ENCODE measurements at regions not wholly inside any gene's neighbourhood (a gene's known extent, or its start where the extent isn't known, plus 50 kb on each side); places are given as distances from the start of the nearest gene placed in this dataset.

DNA sequence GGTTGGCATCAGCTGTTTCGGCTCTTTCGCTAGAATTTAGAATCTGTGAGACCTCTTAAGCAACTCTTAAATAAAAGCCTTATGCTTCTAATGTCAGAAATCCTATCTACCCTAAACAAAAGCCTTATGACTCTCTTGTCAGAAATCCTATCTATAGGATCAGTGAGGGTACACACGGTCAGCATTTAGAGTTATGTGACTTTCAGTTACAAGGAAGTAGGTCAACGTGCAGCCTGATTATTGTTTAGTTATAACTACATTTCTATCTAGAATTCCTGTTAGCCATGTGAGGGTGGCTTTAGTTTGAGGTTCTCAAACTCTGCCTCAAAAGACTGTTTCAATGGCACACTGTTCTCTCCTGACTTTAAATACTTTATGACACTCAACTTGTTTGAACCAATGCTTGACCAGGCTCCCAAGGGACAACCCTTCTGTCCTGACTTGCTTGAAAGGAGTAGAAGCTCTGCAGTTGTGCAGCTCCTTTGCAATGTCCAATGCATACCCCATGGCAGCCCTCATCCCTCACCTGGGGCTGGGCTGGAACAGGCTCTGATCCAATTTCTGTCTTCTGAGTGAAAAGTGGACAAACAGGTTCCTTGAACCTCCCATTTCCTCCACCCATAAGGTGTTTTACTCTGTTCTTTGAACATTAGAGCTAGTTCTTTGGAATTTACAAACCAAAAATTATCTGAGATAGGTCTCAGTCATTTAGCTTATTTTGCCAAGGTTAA, 251.6 kb upstream of the PIK3R1 start:
- no peak for DNase-seq (ENCODE audit: low read depth)
- no peak overlapping the region for H3K4me3 ChIP-seq (ENCODE audit: low read depth, low read length)
- TF ChIP-seq, protein P1, sequence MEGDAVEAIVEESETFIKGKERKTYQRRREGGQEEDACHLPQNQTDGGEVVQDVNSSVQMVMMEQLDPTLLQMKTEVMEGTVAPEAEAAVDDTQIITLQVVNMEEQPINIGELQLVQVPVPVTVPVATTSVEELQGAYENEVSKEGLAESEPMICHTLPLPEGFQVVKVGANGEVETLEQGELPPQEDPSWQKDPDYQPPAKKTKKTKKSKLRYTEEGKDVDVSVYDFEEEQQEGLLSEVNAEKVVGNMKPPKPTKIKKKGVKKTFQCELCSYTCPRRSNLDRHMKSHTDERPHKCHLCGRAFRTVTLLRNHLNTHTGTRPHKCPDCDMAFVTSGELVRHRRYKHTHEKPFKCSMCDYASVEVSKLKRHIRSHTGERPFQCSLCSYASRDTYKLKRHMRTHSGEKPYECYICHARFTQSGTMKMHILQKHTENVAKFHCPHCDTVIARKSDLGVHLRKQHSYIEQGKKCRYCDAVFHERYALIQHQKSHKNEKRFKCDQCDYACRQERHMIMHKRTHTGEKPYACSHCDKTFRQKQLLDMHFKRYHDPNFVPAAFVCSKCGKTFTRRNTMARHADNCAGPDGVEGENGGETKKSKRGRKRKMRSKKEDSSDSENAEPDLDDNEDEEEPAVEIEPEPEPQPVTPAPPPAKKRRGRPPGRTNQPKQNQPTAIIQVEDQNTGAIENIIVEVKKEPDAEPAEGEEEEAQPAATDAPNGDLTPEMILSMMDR (IDR thresholded peaks at IDR 0.05; ENCODE audit: insufficient read depth, low read depth, low read length), result no peak

DNA sequence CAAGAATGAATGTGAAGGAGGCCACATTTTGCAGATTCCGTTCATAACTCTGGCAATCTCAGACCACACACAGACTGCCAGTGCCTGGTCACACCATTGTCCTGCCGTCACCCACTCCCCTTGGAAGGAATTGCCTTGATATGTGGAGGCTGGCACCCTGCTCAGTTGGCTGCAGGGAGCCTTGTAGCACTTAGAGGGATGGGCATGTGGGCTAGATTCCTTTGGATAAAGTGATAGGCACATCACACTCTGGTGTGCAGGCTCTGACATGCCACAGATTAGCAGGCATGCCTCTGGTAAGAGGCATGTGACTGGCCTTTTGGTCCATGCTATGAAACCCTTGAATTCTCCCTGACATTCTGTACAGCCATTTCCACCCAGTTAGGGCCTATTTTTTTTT, 254.6 kb upstream of the PIK3R1 start:
- DNase-seq (ENCODE audit: low read depth), result no peak
- H3K4me3 ChIP-seq (ENCODE audit: low read depth, low read length), result no peak overlapping the region
- TF ChIP-seq, protein P1 (IDR thresholded peaks at IDR 0.05; ENCODE audit: insufficient read depth, low read depth, low read length), result no peak

DNA sequence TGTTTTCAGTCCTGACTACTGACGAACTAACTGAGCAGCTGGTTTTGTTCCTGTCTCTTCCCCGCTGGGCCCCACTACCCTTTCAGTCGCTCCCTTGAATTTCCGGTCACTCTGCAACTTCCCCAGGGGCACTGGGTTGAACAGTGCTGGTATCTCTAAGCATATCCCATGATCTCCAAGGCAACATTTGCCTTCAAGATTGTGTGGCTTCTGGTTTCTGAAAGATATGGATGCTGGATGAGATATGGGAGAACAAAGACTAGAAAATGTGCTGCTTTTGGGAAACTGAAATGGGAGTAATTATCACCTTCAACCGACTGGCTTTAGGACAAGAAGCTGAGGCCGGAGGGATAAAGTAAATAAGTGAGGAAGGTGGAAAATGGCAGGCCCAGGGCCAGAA, 258.2 kb upstream of the PIK3R1 start:
- no peak overlapping the region for H3K4me3 ChIP-seq (ENCODE audit: low read depth, low read length)
- TF ChIP-seq, protein P1 (IDR thresholded peaks at IDR 0.05; ENCODE audit: insufficient read depth, low read depth, low read length), result no peak
- DNase-seq (ENCODE audit: low read depth), result no peak

DNA sequence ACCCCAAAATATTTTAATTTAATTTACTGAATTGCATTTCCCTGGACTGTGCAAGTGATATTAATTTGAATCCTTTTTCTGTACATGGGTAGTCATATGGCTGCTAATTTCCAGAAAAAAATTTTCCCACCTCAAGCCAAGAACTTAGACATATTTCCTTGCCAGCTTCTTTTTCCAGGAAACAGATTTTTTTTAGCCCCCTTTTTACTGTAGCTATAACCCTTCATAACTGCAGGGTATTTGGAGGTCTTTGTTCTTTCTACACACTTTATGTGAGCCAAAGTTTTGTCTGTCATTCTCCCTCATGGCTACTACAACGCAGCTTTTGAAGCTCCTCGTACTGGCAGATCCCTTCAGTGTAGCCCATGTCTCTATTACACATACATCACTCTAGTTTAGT, 261.2 kb upstream of the PIK3R1 start:
- TF ChIP-seq, protein P1 (IDR thresholded peaks at IDR 0.05; ENCODE audit: insufficient read depth, low read depth, low read length), result no peak
- no peak overlapping the region for H3K4me3 ChIP-seq (ENCODE audit: low read depth, low read length)
- no peak for DNase-seq (ENCODE audit: low read depth)

DNA sequence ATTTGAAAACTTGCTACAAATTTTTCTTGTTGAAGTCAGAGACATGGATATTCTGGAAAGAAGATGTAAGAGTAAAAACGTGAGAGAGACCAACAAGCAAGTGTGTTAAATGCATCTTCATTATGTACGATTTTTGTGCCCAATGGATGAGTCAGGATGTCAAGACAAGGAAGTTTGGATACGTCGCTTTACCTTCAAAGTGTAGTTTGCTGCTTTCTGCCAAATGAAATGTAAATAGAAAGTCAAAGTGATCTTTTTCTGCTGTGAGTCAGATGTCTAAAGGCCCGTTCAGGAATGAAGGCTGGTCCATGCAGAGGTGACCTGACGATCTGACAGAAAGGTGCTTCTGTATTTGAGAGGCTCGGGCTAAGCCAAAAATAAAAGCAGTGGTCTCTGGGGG, 273.1 kb upstream of the PIK3R1 start:
- DNase-seq (ENCODE audit: low read depth), result no peak
- H3K4me3 ChIP-seq (ENCODE audit: low read depth, low read length), result no peak overlapping the region
- TF ChIP-seq, protein P1 (IDR thresholded peaks at IDR 0.05; ENCODE audit: insufficient read depth, low read depth, low read length), result no peak

DNA sequence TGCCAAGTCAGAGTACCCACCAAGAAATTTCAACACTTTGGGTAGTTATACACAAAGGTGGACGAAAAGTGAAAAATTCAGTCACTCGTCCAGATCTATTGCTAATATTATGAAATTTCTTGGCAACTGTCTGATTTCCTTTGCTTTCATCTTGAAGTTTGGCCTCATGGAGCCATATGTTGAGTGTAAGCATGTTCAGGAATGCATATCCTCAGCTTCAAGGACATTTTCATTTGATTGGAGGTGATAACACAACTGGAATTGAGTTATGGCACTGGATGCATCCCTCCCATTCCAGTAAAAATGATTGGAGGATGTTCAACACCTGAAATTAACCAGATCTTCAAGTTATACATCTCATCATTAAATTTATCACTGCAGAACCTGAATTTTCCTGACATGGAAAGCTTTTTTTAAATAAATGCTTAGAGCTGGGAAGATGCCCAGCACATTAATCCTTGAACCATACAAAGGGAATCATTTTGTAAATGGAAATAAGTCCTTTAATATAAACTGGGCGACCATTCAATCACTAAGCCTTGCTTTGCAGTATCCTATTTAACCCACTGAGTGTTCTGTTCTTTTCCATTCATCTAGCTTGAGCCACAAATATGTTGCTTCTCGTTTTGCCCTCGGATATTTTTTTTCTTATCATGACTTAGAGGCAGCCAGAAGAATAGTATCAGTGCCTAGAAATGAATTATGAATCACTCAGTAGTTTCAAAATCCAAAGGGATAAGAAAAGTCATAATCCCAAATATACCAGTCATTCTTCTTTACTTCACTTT, 273.7 kb upstream of the PIK3R1 start:
- TF ChIP-seq, protein P1 (IDR thresholded peaks at IDR 0.05; ENCODE audit: insufficient read depth, low read depth, low read length), result no peak
- H3K4me3 ChIP-seq (ENCODE audit: low read depth, low read length), result no peak overlapping the region
- peak; percentile 22 for DNase-seq (ENCODE audit: low read depth)
